HG03108 (cell line): ENCODE measurements at regions not wholly inside any gene's neighbourhood (a gene's known extent, or its start where the extent isn't known, plus 50 kb on each side); places are given as distances from the start of the nearest gene placed in this dataset.
A peak's percentile ranks its signal among the peaks of the same experiment; 100 is the strongest.
"Not testable (repeated sequence)": the region's sequence is repeated elsewhere in the genome, so short reads cannot be mapped to it uniquely, and the experiment has no call there.

Source experiments
- ATAC-seq: cut with Tn5 transposase; IDR thresholded peaks from one replicate; pipeline ENCODE4 v1.9.1; 2021; ENCODE audit warnings: moderate library complexity; ENCODE audit not compliant: unreplicated experiment

GRCh38 chr10:123375097-123375496, 220.9 kb downstream of the BUB3 start:
- ATAC-seq, result no peak

- no peak for ATAC-seq
These were observed 221.5 kb downstream of the BUB3 start for GRCh38 chr10:123375738-123376137.

GRCh38 chr10:123377883-123378282, 223.7 kb downstream of the BUB3 start:
- no peak for ATAC-seq

DNA sequence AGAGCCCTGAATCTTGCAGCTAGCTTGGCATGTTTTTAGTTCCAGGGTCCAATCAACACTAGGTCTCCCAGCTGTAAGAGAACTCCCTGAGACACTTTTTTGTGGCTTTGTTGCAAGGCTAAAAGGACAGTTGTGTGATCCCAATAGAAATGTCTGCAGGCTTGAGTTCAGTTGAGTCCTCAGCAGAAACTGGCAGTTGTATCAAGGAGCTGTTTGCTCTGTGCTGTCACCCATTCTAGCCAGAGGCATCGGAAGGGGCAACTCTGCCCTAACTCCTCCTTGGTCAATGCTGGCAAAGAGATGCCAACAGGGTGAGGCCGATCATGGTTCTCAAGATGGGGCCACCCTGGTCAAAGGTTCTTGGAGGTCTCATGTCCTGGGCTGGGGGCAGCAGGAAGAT, 224.1 kb downstream of the BUB3 start:
- no peak for ATAC-seq

DNA sequence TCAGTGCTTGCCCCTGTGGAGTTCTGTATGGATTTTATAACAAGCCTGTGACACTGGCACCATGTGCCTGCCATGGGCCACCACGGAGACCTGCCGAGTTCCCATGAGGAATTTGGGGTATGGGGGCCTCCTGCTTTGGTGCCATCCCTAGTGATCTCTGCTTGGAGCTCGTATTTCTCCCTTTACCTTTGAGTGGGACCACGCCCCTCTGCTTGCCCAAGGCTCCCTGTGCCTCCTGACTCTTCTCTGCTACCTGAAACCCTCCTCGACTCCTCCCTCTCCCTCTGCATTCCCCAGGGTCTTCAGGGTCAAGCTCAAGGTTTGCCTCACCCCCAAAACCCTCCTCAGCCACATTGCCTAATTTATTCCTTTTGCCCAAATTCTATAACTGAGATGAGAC, 225.0 kb downstream of the BUB3 start:
- no peak for ATAC-seq

GRCh38 chr10:123380491-123381085, 226.4 kb downstream of the BUB3 start:
- ATAC-seq, result no peak

DNA sequence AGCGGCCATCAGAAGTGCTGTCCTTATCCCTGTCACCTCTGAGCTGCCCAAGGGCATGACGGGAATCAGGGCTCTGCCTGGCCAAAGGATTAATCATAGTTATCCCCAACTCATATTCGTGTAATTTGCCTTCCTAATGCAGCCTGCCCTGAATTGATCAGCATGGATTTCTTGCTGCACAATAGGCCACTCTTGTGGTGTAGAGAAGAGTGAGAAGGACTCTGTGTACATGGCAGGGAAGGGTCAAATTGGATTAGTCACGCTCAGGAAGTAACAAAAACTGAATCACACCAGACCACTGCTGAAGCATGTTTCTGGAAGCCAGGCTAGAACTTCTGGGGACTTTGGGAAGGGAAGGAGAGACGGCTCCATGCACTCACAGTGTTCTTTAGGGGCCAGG, 227.0 kb downstream of the BUB3 start:
- ATAC-seq, result no peak

- ATAC-seq, result no peak
These were observed 228.3 kb downstream of the BUB3 start for GRCh38 chr10:123382491-123382890.

GRCh38 chr10:123385508-123386080, 231.4 kb downstream of the BUB3 start:
- no peak for ATAC-seq

DNA sequence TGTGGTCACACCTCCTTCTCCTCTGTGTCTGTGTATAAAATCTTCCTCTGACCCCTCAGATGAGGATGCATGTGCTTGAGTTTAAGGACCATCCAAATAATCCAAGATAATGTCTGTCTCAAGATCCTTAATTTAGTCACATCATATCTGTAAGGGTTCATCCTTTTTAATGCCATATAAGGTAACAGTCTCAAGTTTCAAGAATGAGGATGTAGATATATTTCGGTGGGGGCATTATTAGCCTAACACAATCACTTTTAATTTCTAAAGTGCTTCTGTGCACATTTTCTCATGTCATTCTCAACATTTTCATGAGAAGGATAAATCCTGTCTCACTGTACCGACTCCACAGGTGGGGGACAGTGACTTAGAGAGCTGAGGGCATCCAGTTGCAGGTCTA, 235.3 kb downstream of the BUB3 start:
- no peak for ATAC-seq

DNA sequence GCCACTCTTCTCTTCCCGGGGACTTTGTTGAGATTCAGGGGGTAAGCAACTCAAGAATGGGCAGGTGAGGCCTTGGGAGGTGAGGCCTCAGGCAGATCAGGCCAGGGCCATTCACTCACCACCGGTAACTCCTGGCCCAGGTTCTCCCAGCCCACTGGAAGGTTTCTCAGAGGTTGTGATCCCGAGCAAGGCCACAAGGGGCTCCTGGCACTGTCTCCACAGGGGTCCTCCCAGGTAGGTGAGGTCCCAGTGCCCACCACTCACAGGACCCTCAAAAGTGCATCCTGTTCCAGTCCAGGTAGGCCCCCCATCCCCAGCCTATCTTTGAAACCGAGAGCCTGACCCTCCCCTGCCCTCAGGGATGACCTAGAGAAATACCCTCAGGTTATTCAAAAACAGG, 236.1 kb downstream of the BUB3 start:
- no peak for ATAC-seq

DNA sequence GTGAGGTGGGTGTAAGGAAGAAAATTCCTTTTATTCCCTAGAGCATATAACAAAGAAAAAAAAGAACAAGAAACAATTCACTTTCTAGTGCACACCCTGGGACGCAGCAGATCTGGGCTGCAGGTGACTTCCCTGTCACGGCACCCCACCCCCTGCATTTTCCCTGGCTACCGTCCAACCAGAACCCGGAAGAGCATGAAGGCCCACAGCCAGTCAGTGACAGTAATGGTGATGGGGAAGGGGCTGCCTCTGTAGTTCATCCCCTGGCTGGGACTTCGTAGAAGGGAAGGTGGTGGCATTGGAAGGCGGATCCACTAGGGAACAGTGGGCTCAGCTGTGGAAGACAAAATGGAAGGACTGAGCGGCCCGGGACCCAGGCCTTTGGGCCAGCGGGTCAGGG, 236.7 kb downstream of the BUB3 start:
- no peak for ATAC-seq

- peak; percentile 24 for ATAC-seq
These were observed 237.2 kb downstream of the BUB3 start for GRCh38 chr10:123391275-123392028.

DNA sequence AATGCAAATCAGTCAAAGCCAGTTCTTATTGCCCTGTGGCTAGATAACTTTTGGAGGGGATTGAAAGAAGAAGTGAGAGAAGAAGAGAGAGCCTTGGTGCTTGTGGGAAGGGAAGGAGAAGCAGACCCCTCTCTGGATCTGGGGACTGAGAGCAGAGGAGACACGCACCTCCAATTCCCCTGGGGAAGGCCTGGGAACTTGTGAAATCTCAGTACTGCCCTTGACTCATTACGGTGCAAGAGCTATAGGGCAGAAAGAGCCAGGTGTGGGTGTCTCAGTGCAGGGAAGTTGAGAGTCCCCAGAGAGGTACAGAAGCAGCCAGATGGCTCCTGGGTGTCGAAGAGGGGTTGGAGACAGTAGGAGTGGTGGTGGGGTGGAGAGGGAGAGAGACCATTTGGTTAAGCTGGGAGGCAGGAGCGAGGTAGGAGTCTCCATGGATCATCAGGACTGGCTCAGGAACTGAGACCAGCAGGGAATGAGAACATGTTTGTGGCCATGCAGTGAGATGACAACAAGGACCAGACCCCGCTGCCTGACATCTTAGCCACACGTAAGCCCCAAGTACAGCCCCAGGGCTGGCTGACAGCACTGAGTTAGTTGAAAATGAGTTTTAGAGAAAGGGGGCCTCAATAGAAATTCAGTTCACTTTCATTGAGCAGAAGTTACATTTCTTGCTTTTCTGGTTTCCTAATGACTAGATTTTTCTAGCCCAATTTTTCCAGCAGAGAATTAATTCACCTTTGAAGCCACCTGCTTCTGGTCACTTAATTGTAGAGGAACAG, 238.2 kb downstream of the BUB3 start:
- peak; percentile 88 for ATAC-seq

DNA sequence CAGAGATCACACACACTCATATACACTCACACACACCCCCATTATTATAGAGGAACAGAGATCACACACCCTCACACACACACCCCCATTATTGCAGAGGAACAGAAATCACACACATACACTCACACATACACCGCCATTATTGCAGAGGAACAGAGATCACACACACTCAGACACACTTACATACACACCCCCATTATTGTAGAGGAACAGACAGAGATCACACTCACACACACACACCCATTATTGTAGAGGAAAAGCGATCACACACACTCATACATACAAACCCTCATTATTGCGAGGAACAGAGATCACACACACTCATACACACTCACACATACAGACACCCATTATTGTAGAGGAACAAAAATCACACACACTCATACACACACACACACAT, 239.0 kb downstream of the BUB3 start:
- ATAC-seq, result no peak

DNA sequence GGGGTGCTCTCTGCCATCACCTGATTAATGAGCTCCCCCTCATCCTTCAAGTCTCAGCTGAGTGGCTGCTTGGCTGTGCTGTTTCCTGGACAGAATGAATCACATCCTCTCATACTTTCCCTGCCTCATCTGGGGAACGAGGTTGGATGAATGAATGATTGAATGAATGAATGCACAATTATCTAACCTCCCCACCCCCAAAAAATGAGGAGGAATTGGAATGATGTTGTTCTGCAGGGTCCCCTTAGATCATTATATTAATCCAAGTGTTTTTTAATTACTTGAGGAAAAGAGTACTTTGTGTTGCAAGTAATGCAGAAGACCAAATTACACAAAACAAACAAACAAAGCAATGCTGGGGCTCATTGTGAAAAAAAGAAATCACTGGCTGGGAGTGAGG, 240.2 kb downstream of the BUB3 start:
- ATAC-seq, result no peak

GRCh38 chr10:123395234-123395633, 241.0 kb downstream of the BUB3 start:
- ATAC-seq, result not testable (repeated sequence)

- no peak for ATAC-seq
These were observed 241.7 kb downstream of the BUB3 start for GRCh38 chr10:123395906-123396305.

DNA sequence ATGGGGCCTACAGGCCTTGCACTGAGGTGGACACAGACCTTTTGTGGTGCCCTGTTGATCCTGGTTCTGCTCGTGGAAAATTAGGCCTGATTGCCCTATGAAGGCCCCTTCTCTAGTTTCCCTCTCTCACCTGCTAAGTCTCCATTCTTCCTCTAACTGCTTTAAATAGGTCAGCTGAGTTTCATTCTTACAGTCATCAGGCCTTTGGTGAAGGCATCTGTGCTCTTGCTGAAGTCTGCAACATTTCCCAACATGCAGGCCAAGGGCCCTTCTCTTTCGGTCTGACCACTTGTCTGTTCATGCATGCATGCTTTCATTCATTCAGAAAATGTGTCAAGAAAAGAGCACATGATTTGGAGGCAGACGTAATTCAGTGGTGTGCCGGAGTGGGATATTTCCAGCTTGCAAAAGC, 244.0 kb downstream of the BUB3 start:
- peak; percentile 77 for ATAC-seq

DNA sequence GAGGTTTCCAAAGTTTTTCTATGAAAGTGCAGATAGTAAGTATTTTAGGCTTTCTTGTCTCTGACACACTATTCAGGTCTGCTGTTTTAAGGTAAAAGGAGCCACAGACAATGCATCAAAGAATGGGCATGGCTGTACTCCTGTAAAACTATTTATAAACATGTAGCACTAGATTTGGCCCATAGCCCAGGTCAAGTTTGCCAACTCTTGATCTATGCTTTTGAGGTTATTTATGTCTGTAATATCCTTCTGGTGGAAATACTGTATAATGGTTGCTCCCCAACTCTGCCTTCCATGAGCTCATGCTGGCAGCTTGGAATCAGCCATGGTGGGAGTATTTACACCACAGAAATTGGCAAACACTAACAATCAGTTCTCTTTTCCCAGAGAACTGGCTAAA, 244.6 kb downstream of the BUB3 start:
- no peak for ATAC-seq

GRCh38 chr10:123399276-123399839, 245.2 kb downstream of the BUB3 start:
- no peak for ATAC-seq
